AG08396 (cell line): ENCODE measurements at regions not wholly inside any gene's neighbourhood (a gene's known extent, or its start where the extent isn't known, plus 50 kb on each side); places are given as distances from the start of the nearest gene placed in this dataset.
A peak's percentile ranks its signal among the peaks of the same experiment; 100 is the strongest.

Source experiments
- DNase-seq: peaks from one replicate; pipeline ENCODE4 v3.0.0; 2012; ENCODE audit warnings: low spot score, mixed read lengths

DNA sequence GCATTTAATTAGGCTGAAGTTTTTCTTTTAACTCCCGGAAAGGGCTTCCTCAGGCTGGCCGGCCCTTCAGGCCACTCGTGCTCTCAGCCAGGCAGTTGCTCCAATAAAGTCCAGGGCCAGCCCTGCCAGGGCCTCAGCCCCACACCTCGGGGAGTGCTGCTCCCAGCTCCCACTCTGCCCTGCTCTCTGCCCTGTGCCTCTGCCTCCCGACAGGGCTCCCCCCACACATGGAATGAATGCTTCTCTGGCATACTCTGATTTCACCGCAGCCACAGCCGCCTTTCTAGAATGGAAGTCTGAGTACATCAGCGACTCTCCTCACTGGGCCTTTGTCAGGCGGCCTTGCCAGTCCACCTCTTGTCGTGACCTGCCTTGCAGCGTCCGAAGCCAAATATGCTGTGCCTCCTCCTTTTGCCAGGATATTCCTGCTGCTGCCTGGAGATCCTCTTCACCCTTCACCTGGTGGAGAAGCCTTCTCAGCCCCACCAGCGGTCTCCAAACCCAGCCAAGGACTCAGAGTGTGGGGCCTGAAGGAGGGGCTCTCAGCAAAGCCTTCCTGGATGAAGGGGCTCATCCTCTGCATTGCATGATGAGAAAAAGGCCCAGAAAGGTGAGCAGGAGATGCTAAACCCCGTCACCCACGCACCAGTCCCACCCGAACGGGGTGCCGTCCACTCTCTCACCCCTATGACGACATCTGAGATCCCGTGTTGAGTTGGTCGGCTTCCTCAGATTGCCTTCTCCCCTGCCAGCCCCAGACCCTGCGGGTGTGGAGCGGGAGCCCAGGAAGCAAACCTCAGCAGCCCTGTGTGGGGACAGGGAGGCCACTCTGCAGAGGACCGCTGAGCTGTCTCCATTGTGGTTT lies 472.7 kb upstream of the HS6ST1 start:
- DNase-seq = no peak

DNA sequence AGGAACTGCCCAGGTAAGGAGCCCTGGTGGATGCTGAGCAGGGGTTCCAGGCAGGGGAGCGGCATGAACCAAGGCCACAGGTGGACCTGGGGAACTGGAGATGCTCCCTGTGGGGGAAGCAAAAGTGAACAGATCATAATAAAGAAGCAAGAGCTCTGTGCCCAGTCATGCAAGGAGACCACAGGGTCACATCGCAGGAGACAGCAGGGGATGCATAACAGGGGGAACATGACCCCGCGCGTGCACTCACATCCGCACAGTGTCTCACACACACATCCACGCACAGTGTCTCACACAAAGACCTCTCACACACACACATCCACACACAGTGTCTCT lies 473.3 kb upstream of the HS6ST1 start:
- DNase-seq = no peak

DNA sequence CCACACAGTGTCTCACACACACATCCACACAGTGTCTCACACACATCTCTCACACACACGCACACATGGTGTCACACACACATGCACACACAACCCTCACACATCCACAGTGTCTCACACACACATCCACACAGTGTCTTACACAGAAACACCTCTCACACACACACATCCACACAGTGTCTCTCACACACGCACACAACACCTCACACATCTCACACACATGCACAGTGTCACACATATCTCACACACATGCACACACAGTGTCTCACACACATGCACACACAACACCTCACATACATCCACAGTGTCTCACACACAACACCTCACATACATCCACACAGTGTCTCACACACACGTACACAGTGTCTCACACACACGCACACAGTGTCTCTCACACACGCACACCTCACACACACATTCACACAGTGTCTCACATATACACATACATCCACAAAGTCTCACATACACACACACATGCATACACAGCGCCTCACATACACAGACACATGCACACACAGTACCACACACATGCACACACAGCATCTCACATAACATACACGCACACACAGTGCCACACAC lies 473.9 kb upstream of the HS6ST1 start:
- DNase-seq = no peak

DNA sequence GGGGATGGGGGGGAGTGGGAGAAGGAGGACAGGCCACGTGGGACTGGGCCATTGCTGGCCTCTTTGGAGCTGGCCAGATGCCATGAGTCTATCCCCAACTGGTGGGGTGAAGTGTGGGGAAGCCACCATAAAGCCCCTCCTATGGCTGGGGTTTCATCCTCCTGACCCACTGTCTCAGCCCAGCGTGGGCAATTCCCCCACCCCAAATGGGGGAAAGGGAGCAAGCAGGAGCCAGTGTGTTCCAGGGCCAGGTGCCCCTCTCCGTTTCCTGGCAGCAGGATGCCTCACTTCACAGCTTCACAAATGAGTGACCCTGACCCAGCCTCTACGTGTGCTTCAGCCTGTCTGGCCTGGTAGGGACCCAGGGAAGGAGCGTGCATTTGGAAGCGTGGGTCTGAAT lies 474.7 kb upstream of the HS6ST1 start:
- DNase-seq = no peak

DNA sequence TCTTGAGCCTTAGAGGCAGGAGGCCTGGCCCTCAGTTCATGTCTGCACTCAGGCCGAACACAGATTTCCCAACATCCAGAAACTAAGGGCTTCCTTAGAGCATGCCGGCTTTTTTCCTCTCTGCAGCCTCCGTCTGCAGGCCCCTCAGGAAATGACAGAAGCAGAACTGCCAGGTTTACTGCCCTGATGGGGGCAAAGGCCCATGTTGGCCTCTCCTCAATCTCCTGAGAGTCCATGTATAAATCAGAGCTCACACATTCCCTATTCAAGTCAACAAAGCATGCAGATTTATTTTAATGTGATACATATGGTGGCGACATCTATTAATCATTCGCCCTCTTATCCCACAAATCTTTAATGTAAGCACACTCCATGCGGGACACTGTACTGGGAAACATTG lies 475.6 kb upstream of the HS6ST1 start:
- DNase-seq = no peak

DNA sequence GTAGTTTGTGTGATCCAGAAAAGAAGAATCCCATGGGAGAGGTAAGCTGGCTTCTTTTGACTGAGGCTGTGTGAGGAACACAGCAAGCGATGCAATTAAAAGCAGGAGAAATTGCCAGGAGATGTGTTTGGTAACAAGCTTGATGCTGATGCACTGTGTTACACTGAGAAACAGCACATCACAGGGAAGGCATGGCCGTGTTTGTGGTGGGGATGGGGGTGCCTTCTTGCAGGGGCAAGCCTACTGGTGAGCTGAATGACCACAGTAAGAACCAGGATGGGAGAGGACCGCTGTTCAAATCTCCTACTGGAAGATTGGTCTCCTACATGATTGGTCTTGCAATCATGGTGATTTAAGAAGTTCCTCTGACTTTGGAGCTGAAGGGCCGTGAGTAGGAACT lies 477.7 kb upstream of the HS6ST1 start:
- DNase-seq = no peak

DNA sequence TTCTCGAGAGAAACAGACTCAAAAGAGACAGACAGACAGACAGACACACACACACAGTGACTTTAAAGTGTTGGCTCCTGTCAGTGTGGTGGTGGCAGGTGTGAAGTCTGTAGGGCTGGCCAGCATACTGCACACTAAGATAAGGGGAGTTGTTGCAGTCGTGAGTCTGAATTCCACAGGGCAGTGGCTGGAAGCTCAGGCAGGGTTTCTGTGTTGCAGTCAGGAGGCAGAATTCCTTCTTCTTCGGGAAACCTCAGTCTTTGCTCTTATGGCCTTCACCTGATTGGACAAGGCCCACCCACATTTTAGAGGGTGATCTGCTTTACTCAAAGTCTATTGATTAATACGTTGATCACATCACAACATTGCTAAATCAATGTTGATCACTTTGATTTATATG lies 478.4 kb upstream of the HS6ST1 start:
- DNase-seq = no peak

DNA sequence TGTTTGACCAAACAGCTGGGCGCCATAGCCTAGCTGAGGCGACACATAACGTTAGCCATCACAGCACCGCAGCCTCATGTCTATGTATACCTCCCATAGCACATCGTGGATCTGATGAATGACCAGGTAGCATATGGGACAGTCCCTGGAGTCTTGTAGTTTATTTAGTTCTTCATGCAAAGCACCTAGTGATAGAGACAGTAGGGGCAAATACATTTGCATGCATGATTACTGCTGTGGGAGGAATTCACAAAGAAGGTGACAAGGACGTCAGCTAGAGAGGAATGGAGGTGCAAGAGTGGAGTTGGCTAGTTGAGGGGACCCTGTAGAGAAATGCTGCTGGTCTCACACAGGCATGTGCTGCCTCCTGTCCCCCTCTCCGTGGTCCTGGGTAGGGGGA lies 478.9 kb upstream of the HS6ST1 start:
- DNase-seq = no peak

DNA sequence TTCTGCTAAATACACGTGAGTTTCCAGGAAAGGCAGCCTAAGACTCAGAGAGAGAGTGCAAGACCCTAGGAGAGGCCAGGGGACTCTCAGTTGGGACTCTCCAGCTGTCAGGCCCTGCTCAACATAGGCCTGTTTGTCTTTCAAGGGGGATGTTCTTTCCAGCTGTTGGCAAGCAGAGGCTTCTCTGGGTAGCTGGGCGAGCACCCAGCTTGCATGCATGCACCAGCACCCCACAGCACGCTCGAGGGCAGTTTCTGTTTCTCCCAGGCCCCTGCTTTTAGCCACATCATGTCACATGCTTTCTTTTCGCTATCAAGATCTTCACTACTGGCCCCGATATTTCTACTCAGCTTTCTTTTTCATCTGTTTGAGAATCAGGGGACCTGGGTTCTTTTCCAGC lies 479.3 kb upstream of the HS6ST1 start:
- DNase-seq = no peak

DNA sequence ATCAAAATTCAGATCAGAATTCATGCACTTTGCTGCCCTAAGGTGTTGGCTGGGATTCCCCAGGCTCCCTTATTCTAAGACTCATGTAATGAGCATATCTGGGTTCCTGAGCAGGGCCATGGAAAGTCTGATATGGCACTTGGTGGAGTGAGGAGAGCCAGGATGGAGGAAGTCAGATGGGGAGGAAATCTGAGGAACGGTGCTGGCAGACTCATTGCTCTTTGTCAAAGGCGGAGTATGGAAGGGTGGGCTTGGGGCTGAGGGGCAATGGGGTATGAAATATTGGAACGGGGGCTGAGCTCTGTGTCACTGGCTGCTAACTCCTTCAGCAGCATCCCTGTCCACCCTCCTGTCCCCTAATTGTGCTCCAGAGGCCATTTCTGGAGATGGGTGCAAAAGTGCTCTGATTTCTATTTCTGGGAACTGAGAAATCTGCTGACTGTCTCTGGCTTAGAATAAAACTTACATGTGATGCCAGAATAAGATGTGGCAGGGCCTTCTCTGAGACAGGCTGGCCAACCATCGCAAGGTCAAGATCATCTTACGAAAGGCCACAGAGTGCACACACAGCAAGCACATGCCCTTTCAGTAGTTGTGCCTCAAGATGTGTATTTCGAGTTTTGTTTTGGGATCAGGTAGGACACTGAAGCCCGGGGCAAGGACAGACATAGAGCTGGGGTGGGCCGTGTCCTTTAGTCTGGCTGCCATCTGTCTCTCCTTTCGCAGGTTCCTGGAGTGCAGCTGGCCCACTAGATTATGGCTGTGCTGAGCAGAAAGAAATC lies 480.0 kb upstream of the HS6ST1 start:
- no peak for DNase-seq

DNA sequence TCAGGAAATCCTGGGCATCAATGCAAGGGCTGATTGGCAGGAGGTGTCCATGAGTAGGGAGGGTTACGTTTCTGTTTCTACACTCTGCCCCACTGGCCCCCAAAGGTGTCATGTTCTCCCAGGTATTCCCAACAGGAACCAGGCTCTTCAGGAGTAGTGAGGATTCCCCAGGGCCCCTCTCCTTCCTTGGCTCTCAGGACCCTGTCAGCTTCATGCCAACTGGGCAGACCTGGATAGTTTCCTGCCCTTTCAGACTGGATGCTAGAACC lies 480.6 kb upstream of the HS6ST1 start:
- no peak for DNase-seq

DNA sequence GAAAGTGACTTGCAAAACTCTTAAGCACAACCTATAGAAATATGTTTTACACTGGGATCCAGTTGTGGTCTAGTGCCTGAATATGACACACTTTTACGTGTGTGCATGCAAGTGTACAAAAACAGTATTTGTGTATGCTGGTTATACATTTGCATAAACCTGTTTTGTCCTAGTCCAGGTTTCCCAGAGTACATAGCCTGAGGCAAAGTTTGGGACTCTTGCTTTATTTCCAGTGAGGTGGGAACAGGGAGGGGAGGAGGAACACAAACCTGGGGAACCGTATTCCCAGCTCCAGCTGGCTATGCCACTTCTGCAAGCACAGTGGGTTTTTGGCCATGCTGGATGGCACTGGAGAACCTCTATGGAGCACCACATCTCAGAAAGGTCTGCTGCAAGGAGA lies 481.1 kb upstream of the HS6ST1 start:
- DNase-seq = no peak

DNA sequence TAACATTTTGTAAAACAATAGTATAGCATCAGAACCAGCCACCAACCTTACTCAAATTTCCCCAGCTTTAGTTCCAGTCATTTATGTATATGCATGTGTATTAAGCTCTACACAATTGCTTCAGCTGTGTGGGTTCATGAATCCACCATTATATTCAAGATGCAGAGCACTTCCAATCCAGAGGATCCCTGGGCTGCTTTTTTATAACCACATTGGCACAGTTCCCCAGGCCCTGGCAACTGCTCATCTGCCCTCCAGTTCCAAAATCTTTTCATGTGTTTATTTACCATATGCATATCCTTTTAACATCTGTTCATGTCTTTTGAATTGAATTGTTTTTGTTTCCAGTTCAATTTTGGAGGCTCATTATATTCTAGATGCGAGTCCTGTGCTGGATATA lies 482.9 kb upstream of the HS6ST1 start:
- no peak for DNase-seq

DNA sequence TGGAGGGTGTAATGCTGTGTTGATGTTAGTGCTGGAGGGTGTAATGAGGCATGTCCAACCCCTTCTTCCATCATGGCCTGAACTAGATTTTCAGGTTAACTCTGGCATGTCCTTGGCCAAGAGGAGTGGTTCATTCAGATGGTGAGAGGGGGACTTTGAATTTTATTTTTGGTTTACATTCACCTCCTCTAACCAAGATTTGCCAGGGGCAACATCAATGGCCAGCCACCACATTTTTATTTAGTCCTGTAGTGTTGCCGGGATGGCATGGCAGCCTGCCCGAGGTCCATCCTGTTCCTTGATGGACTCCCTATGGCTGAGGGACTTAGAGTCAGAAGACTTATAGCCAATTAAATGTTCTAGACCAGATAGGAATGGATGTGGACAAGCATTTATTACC lies 484.6 kb upstream of the HS6ST1 start:
- no peak for DNase-seq

DNA sequence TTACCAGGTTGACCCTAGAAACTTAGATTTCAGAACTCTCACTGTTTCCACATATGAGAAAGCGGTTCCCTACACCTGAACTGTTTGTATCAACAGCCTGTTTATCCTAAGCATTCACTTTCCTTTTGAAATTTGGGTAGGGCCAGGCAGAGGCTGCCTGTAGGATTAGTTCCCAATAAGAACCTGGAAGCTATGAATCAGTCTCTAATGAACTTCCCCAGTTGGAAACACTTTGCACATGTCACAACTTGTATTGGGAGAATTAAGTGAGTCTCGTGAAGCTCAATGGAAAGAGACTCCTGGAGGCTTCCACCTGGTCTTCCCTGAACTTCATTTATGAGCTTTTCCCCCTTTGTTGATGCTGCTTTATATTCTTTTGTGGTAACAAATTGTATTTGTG lies 486.6 kb upstream of the HS6ST1 start:
- no peak for DNase-seq

DNA sequence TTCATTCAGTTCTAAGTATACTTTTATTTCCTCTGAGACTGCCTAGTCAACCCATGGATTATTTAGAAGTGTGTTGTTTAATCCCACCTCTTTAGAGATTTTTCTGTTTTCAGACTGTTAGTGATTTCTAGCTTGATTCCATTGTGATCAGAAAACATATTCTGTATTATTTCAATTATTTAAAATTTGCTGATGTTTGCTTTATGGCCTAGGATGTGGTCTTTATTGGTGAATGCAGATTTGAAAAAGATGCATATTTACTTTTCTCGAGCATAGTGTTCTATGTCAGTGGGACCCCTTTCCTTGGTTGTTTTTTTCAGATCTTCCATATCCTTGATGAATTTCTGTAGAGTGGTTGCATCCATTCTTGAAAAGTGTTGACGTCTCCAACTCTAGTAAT lies 487.2 kb upstream of the HS6ST1 start:
- no peak for DNase-seq

DNA sequence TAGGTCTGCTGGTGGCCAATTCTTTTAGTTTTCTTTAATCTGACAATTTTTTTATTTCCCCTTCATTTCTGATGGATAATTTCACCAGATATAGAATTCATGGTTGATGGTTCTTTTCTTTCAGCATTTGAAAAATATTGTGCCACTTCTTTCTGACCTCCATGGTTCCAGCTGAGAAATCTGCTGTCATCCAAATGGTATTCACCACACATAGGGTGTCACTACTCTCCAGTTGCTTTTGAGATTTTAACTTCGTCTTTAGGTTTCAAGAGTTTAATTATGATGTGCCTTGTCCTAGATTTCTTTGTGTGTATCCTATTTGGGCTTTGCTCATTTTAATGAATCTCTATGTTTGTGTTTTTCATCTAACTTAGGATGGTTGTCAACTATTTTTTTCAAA lies 488.6 kb upstream of the HS6ST1 start:
- no peak for DNase-seq

DNA sequence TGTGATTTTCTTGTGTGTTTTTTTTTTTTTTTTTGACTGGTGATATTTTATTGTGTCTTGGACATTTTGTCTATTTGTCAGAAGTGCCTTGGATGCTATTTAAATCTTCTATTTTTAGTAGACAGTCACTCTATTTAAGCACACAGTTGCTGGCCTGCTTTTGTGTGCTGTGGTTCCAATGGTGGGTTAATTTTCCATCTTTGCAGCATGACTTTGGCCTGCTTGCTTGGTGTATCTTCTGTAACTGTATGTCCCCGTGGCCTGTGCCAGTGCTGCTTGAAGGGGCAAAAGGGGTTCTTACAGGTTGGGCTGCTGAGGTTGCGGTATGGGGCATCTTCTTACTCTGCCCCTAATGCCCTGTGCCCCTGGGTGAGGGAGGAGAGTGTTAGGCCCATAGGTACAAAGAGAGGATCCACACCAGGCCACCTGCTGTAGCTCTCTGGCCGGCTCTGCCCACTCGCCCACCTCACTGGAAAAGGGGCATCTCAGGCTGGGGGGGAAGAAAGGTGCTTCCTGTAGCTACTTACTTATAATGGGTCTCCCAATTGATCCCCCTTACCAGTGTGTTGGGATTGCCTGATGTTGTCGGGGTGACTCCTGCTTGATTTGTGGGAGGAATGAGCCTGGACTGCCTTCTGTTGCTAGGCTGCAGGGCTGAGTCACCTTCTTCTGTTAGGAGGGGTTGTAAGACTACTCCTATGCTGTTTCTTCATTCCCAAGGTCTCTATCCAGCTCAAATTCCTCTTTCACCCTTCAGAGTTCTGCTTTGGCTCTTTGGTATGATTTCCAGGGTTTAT lies 490.0 kb upstream of the HS6ST1 start:
- DNase-seq = peak; percentile 28

DNA sequence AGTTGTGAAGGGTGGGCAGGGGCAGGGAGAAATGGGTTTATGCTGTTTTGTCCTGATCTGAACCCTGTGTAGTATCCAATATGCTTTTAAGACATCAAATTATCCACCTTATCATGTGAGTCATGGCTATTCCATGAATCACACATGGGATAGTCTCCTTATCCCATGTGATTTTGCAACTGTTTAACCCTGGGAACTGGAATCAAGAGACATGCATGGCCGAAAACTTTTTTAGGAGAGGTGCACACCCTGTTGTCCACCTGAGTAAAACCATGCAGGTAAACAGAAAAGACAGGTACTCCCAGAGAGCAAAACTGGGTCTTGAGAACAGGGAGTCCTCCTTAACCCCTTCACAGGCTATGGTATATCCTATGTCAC lies 490.6 kb upstream of the HS6ST1 start:
- DNase-seq = no peak

DNA sequence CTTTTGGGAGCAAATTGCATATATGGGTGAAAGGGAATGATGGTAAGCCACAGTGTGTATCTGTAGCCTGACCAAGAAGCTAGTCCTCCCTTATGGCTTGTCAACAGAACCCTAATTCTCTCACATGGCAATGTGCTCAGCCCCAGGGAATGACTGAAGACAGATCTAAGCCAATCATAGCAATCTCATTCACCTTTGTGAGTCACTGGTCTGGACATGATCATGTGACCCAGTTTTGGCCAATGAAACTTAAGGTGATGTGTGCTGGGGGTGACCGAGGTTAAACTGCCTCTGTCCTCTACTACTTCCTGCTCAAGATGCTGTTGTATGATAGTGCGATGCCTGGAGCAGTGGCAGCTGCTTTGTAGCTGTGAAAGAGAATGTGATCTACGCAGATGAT lies 491.2 kb upstream of the HS6ST1 start:
- no peak for DNase-seq

DNA sequence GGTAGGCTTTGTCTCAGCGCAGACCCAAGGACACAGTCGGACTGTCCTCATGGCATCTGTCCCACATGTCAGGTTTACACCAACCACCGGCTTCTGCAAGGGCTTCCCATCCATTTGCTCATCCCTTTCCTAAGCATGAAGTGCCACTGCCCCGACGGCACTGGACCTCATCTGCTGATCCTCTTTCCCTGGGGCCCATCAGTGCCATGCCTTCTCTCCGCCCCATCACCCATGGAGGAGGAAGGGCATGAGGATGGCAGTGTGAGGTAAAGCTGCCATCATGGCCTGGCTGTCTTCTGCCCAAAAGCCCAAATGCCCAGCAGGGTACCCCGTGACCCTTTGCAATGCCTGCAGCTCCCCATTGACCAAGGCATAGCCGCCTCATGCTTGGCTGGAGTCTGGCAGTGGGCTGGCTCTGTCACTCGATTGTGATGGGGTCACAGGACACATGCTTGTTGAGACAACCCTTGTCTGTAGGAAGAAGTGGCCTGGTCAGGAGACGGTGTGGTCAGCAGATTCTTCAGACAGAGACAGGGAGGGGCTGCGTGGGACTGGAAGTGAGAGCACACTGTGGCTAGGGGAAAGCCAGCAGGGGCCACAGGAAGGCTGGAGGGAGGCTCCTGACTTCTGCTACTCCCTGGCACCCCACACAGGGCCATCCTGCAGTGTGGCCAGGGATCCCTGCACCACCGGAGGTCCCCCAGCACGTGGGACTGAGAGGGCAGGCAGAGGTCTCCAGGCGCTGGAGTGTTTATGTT lies 493.7 kb upstream of the HS6ST1 start:
- DNase-seq = no peak

DNA sequence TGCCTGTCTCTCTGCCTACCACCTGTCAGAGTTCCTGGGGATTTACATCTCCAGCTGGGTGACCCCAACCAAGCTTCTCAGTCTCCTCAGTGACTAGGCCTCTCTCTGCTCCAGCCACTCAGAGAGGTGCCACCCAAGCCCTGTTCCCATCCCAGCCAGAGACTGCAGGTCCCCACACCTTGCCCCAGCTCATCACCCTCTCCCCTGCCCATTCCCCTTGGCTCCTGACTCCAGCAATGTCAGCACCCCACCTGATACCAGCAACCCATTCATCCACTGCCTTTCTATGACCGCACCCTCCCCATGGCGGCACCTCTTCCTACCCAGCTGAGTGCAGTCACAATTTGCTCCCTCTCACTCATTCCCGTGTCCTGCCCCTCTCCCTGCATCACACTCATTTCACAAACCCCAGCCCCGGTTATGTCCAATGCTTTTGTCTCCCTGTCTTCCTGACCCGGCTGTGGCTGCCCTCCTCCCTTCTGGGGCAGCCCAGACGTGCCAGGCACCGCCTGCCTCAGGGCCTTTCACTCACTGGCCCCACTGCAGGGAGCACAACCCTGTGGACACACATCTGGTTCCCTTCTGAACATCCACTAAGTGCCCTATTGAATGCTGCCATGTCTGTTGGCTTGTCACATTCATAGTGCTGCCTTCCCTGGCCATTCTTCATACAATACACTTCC lies 494.8 kb upstream of the HS6ST1 start:
- no peak for DNase-seq
